ENCODE measurements at regions not wholly inside any gene's neighbourhood (a gene's known extent, or its start where the extent isn't known, plus 50 kb on each side); places are given as distances from the start of the nearest gene placed in this dataset.

DNA sequence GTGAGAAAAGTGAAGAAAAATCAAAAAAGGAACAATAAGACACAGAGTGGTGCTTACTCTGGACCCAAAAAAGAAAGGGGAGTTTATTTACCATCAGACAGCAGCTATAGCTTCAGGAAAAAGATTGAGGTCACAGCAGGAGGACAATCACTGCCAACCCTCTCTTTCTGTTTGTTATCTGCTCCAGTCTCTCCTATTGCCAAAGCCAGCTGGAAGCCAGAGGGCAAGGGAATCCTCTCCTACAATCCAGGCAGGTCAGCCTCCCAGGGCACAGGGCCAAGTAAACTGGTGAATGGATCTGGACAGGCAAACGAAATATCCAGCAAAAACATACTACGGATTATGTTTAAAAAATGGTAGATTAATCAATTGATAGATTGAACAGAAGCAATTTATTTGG, 306.9 kb upstream of the SLIT2 start:
- TF ChIP-seq, protein P1, sequence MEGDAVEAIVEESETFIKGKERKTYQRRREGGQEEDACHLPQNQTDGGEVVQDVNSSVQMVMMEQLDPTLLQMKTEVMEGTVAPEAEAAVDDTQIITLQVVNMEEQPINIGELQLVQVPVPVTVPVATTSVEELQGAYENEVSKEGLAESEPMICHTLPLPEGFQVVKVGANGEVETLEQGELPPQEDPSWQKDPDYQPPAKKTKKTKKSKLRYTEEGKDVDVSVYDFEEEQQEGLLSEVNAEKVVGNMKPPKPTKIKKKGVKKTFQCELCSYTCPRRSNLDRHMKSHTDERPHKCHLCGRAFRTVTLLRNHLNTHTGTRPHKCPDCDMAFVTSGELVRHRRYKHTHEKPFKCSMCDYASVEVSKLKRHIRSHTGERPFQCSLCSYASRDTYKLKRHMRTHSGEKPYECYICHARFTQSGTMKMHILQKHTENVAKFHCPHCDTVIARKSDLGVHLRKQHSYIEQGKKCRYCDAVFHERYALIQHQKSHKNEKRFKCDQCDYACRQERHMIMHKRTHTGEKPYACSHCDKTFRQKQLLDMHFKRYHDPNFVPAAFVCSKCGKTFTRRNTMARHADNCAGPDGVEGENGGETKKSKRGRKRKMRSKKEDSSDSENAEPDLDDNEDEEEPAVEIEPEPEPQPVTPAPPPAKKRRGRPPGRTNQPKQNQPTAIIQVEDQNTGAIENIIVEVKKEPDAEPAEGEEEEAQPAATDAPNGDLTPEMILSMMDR (IDR thresholded peaks at IDR 0.05): no peak
- TF ChIP-seq POLR2A (IDR thresholded peaks at IDR 0.05): no peak

All from esophagus squamous epithelium (tissue), 4 donors.